ENCODE measurements at regions not wholly inside any gene's neighbourhood (a gene's known extent, or its start where the extent isn't known, plus 50 kb on each side); places are given as distances from the start of the nearest gene placed in this dataset.

DNA sequence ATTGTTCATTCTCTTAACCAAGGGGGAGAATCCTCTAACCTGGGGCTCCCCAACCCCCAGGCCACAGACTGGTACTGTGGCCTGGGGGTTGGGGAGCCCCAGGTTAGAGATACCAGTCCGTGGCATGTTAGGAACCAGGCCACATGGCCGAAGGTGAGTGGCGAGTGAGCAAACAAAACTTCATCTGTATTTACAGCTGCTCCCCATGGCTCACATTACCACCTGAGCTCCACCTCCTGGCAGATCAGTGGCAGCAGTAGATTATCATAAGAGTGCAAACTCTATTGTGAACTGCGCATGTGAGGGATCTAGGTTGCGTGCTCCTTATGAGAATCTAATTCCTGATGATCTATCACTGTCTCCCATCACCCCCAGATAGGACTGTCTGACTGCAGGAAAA, 957.2 kb upstream of the PRKX start:
- TF ChIP-seq, protein P1, sequence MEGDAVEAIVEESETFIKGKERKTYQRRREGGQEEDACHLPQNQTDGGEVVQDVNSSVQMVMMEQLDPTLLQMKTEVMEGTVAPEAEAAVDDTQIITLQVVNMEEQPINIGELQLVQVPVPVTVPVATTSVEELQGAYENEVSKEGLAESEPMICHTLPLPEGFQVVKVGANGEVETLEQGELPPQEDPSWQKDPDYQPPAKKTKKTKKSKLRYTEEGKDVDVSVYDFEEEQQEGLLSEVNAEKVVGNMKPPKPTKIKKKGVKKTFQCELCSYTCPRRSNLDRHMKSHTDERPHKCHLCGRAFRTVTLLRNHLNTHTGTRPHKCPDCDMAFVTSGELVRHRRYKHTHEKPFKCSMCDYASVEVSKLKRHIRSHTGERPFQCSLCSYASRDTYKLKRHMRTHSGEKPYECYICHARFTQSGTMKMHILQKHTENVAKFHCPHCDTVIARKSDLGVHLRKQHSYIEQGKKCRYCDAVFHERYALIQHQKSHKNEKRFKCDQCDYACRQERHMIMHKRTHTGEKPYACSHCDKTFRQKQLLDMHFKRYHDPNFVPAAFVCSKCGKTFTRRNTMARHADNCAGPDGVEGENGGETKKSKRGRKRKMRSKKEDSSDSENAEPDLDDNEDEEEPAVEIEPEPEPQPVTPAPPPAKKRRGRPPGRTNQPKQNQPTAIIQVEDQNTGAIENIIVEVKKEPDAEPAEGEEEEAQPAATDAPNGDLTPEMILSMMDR (conservative IDR thresholded peaks at IDR 0.05; ENCODE audit: low read depth, low read length), result no peak
- TF ChIP-seq BHLHE40 (IDR thresholded peaks at IDR 0.05; ENCODE audit: low read depth, low read length), result no peak
- no peak for TF ChIP-seq POLR2A (IDR thresholded peaks at IDR 0.05; ENCODE audit: low read depth, low read length)
- no peak for TF ChIP-seq RAD21 (IDR thresholded peaks at IDR 0.05; ENCODE audit: low read length)
- TF ChIP-seq CEBPB (IDR thresholded peaks at IDR 0.05; ENCODE audit: low read depth, low read length), result no peak
- no peak for TF ChIP-seq RCOR1 (IDR thresholded peaks at IDR 0.05; ENCODE audit: insufficient replicate concordance, low read length)
- no peak for TF ChIP-seq MAZ (IDR thresholded peaks at IDR 0.05; ENCODE audit: borderline replicate concordance, low read depth, low read length)
- TF ChIP-seq CHD1 (IDR thresholded peaks at IDR 0.05; ENCODE audit: low read depth, low read length), result no peak
- no peak for TF ChIP-seq SMC3 (IDR thresholded peaks at IDR 0.05; ENCODE audit: low read depth, low read length)
- TF ChIP-seq, protein P2, sequence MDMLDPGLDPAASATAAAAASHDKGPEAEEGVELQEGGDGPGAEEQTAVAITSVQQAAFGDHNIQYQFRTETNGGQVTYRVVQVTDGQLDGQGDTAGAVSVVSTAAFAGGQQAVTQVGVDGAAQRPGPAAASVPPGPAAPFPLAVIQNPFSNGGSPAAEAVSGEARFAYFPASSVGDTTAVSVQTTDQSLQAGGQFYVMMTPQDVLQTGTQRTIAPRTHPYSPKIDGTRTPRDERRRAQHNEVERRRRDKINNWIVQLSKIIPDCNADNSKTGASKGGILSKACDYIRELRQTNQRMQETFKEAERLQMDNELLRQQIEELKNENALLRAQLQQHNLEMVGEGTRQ (IDR thresholded peaks at IDR 0.05; ENCODE audit: low read depth, low read length), result no peak
- TF ChIP-seq RFX5 (IDR thresholded peaks at IDR 0.05; ENCODE audit: low read depth, low read length), result no peak

Measured in IMR-90 (cell line).